NCI-H82 treated with DMSO at 0.1 percent for 48 hours (cell line): ENCODE measurements at regions not wholly inside any gene's neighbourhood (a gene's known extent, or its start where the extent isn't known, plus 50 kb on each side); places are given as distances from the start of the nearest gene placed in this dataset.
A peak's percentile ranks its signal among the peaks of the same experiment; 100 is the strongest.

Experiments used
- DNase-seq: peaks from one replicate; lab custom pipeline; 2025; ENCODE audit not compliant: unreplicated experiment; lab: John Stamatoyannopoulos, UW

GRCh38 chrX:40282946-40283660 lies 185.3 kb upstream of the BCOR start:
- no peak for DNase-seq

DNA sequence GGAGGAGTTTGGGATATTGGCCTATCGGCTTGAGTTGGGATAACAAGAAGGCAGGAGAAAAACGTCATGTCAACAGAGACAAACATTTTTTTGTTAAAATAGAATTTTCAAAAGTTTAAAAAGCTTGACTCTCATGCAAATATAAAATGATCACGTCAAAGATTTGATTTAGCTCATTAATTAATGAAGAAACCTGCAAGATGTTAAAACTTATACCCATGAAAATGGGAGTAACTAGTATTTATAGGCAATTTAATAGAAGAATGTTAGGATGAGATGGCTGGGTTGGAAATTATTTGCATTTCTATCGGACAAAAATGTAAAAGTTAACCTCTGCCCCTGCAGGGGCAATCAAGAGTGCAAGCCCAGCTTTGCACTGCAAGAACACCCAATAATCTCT lies 184.6 kb upstream of the BCOR start:
- DNase-seq: no peak

DNA sequence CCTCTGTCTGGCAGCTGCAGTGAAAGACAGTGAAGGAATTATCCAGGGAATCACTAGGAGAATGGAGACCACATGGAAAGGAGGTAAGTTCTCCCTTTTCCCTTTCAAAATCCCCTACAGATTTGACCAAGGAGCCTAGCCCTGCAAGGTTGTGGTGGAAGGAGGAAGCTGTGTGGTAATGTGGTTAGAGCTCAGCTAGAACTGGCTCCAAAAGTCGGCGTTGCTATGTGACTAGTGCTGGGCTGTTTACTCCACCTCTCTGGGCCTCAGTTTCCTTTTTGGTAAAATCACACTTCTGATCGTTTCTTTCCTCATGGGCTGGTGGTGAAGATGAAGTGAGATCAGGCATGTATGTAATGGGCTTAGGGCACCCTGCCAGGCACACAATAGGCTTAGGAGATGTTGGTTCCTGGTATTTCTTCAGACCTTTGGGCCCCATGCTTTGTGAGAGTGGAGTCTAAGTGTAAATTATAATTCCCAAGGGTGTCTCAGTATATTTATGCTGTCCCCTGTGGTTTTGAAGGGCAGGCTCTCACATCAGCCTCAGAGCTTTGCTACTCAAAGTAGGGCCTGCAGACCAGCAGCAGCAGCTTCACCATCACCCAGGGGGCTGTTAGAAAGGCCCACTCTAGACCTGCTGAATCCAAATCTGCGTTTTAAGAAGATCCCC lies 183.7 kb upstream of the BCOR start:
- no peak for DNase-seq

DNA sequence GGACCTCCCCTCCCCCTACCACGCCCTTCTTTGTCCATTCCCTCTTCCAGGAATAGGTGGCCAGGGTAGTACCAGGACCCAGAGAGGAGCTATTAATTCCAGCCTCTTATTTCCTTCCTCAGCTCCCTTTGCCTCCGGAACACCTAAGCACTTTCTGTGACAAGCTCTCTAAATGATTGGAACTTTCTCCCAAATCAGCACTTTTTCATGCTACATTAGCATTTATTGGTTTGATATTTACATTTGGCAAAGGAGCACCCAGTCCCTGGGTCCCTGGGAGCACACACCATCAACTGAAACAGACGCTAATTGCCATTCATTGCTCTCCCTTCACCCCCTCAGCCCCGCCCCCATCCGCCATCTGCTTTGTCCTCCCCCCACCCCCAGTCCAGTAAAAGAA lies 182.0 kb upstream of the BCOR start:
- DNase-seq: no peak

DNA sequence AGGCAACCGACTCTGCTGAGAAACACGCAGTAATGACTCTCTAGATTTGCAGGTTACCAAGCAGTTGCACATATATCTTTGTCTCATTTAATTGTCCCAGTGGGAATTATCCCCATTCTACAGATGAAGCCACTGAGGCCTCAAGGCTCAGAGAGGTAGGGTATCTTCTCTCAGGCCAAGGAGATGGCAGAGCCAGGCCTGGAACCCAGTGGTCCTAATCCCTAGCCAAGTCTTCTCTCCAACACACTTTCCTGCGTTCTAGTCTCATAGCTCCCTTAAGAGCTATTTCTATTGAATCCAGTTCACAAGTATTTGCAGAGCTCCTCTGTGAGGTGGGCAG lies 181.3 kb upstream of the BCOR start:
- no peak for DNase-seq

DNA sequence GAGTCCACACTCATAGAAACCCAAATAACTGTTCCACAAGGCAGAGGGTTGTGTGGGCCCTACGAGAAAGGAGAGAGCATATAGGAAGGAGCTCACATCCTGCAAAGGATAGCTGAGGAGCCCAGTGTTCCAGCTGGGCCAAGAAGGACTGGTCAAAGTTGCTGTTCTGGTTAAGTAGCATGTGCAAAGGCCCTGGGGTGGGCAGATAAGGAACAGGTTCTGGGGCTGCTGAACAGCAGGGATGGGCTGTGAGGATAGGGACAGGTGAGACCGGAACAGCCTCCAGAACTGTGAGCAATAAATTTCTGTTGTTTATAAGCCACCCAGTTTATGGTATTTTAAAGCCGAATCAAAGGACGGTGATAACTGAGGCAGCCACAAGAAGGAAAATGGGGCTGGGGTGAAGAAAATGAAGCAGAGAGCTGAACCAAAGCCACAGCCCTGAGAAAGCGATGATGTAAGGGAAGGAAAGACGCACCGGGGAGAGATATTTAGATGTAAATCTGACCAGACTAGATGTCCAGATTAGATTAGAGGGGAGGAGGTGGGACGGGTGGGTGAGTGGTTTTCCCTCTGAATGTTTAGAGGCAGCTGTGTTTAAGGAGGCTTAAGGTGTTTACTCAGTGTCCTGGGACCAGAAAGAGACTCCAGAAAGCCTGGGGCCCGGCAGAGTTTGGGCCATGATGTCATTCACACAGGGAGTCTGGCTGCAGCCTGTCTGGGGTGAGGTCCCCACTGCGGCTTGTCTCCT lies 180.8 kb upstream of the BCOR start:
- DNase-seq: no peak

GRCh38 chrX:40277672-40278071 lies 179.9 kb upstream of the BCOR start:
- DNase-seq: no peak

GRCh38 chrX:40273356-40274050 lies 175.7 kb upstream of the BCOR start:
- no peak for DNase-seq

DNA sequence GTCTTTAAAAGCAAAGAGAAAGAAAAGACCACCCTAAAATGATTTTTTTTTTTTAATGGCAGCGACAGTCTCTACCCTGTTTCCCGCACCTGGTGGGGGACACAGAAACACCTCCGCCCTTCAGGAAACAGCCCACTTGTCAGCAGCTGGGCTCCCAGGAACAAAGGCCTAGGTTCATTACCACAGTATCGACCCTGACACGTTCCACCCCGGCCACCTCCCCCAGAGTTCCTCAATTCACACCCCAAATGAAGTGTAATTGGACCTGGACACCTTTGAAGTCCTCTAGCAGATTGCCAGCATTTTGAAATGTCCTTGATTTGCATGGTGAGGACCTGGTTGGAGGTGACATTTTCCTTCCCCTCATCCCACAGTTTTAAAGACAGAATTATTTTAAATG lies 175.0 kb upstream of the BCOR start:
- DNase-seq: no peak

- no peak for DNase-seq
Measured at GRCh38 chrX:40272141-40272540, 174.4 kb upstream of the BCOR start.

GRCh38 chrX:40268188-40268520 lies 170.4 kb upstream of the BCOR start:
- no peak for DNase-seq

DNA sequence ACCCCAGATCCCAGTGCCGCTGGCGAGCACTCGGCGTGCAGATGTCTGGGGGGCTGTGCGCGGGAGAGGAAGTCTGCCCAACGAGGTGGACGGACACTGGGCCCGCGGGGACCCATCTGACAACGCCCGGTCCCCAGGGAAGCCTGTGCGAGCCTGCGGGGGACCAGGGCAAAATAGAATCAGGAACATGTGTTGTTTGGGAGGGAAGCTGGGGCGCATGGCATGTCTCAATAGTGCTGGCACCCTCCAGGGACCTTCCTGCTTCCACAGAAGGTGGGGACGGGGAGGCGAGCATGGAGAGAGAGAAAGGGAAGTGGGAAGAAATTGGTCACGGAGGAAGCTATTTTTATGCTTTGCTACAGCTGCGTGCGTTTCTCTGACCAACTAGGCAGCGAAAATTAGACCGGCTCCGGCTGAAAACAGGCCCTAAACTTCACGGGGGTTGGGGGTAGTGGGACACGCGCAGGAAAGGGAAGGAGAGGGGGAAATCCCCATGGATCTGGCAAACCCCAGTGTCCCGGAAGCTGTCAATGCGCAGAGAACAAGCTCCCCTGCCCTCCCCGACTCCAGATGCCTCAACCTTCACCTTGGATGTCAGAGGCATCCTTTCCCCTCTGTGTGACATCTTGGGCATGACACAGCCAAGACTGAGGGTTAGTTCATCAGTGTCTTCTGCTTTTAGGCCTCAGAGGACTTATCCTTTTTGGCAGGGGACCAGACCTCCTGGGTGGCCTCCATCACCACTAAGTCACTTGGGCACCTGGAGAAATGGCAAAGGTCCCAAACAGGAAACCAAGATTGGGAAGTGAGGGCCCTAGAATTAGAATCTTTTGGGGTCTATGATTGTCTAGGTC lies 169.8 kb upstream of the BCOR start:
- no peak for DNase-seq

GRCh38 chrX:40266490-40267333 lies 169.0 kb upstream of the BCOR start:
- DNase-seq: peak; percentile 32

GRCh38 chrX:40265936-40266335 lies 168.2 kb upstream of the BCOR start:
- DNase-seq: no peak

DNA sequence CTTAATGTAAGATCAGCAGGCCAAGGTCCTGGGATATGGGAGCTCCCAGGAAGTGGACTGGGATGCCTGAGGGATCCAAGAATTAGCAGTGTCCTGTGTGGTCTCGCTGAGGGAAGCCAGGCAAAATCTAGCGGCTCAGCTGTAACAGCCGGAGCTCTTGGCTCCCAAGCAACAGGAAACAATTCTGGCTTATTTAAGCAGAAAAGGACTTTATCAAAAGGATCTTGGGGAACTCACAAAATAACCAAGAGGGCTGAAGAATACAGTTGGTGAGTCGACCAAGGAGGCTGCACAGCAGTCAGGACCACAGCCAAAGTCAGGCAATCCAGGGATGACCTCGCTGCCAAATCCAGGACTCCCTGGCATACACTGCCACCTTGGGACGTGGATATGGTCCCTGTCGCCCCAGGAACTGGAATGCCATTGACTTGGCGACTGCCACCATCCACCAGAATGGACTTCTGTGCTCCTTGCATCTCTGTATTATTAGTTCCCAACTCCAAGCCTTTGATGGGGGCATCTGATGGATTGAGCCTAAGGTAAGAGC lies 165.3 kb upstream of the BCOR start:
- no peak for DNase-seq

DNA sequence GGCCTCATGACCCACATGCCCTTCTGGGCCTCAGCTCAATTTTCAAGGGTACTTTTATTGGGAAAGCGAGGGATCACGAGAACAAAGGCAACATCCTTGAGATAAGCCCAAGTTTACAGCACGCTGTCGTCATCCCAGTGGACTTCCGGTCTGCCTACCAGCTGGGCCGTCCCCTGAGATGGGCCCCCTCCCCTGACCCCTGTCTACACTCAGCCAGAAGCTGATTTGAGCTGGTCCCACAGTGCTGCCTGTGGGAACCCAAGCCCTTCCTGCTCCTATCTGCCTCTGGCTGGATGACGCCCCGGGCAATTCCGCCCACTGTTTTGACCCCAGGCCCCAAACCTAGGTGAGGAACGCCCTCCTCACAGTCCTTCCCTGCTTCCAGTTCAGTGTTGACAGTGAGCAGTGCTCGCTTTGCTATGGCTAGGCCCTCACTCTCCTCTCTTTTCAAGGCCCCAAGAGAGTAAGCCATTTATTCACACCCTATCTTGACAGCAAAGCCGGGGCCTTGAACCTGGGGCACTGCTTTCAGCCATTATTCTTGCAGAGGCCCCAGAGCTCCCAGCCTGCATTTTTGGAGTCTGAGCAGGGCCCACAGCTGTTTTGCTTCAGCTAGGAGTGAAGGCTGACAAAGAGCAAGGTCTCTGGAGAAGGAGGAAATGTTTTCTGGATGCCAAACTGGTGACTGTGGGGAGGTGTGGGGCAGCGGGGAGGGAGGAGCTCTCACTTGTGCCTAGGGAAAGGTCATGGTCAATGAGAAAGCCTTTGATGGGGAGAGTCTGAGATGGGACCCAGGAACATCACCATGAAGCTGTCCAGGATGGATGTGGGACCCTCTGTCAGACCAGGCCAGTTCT lies 164.6 kb upstream of the BCOR start:
- DNase-seq: no peak

DNA sequence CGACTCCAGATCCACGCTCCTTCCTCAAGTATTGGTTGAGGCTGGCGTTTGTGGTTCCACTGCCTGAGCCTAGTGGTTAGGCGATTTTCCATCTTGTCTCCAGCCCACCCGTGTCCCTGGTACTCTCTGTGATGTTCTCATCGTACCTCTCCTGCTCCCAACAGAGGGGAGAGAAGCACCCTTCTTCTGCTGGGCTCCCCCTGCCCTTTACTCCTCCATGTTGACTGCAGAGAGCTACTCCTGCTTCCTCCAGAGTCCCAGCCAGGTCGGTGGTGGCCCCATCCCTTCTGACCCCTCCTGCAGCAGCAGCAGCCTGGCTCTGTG lies 164.0 kb upstream of the BCOR start:
- no peak for DNase-seq

DNA sequence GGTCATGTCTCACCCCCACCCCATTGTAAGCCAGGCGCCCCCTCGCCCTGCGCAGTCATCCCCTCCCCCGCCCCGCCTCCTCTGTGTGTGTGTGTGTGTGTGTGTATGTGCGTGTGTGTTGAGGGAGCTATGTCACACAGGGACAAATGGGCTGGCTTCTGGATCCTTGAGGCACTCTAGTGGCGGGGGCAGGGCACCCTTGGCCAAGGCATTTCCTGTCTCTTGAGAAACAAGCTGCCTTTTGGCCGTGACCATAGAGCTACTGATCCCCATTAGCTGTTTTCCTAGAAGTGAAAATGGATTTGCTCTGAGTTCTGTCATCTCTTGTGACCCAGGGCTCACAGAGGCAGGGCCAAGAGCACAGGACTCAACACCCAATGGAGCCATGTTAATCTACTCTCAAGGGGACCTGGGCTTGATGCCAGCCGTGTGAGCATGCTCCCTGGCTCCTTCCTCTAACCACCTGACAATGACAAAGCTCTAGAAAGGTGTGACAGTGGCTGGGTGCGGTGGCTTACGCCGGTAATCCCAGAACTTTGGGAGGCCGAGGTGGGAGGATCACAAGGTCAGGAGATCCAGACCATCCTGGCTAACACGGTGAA lies 162.5 kb upstream of the BCOR start:
- DNase-seq: no peak

GRCh38 chrX:40258909-40259308 lies 161.2 kb upstream of the BCOR start:
- DNase-seq: no peak
